GM12878 (cell line): ENCODE measurements at regions not wholly inside any gene's neighbourhood (a gene's known extent, or its start where the extent isn't known, plus 50 kb on each side); places are given as distances from the start of the nearest gene placed in this dataset.

ENCODE experiments used
- POLR2A ChIP-seq: IDR thresholded peaks from 2 replicates; pipeline ENCODE4 v1.6.1; 2011; ENCODE audit warnings: low read depth, mild to moderate bottlenecking, low read length
- POLR2AphosphoS2 ChIP-seq: IDR thresholded peaks from 2 replicates; pipeline ENCODE4 v1.6.1; 2011; ENCODE audit warnings: low read depth, mild to moderate bottlenecking, low read length, improper control_type of control experiment, moderate library complexity

GRCh38 chr3:177335728-177336127, 138.4 kb upstream of the TBL1XR1 start:
- TF ChIP-seq POLR2AphosphoS2 (no peak), POLR2A (no peak)
